NCI-H1105 (cell line): ENCODE measurements at regions not wholly inside any gene's neighbourhood (a gene's known extent, or its start where the extent isn't known, plus 50 kb on each side); places are given as distances from the start of the nearest gene placed in this dataset.

Experiments
- DNase-seq: peaks from one replicate; lab custom pipeline; 2025; lab: John Stamatoyannopoulos, UW

- no peak for DNase-seq
These were observed 1462.4 kb downstream of the UQCRFS1 start for GRCh38 chr19:27750391-27751043.

- DNase-seq = no peak
These were observed 1464.3 kb downstream of the UQCRFS1 start for GRCh38 chr19:27748551-27749152.

- DNase-seq = no peak
These were observed 1466.1 kb downstream of the UQCRFS1 start for GRCh38 chr19:27746691-27747380.

- no peak for DNase-seq
These were observed 1466.9 kb downstream of the UQCRFS1 start for GRCh38 chr19:27745978-27746542.

- no peak for DNase-seq
These were observed 1467.8 kb downstream of the UQCRFS1 start for GRCh38 chr19:27744926-27745768.

GRCh38 chr19:27742041-27742440 is 1470.9 kb downstream of the UQCRFS1 start:
- no peak for DNase-seq

GRCh38 chr19:27741236-27741635 is 1471.7 kb downstream of the UQCRFS1 start:
- no peak for DNase-seq

DNA sequence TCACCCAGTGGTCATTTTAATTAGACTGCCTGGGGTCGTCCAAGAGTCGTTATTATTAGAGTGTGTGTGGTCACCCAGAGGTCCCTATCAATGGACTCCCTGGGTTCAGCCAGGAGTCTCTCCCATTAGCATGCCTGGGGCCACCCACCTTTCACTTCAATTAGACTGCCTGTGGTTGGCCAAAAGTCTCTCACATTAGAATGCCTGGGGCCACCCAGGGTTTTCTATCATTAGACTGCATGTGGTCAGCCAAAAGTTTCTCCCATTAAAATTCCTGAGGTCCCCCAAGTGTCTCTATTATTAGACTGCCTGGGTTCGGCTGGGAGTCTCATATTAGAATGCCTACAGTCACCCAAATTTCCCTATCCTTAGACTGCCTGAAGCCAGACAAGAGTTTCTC is 1472.6 kb downstream of the UQCRFS1 start:
- DNase-seq = no peak

DNA sequence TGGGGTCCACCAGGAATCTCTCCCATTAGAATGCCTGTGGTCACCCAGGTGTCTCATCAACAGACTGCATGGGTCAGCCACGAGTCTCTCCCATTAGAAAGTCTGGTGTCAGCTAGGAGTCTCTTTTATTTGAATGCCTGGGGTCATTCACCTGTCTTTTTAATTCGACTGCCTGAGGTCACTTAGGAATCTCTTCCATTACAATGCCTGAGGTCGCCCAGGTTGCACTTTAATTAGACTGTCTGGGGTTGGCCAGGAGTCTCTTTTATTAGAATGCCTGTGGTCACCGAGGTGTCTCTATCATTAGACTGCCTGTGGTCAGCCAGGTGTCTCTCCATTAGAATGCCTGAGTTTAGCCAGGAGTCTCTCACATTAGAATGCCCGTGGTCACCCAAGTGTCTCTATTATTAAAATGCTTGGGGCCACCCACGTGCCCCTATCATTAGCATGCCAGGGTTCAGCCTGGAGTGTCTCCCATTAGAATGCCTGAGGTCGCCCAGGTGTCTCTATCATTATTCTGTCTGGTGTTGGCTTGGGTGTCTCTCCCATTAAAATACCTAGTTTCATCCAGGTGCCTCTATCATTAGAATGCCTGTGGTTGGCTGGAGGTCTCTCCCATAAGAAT is 1474.3 kb downstream of the UQCRFS1 start:
- DNase-seq = no peak

- no peak for DNase-seq
These were observed 1476.7 kb downstream of the UQCRFS1 start for GRCh38 chr19:27736225-27736624.

- DNase-seq = no peak
These were observed 1477.6 kb downstream of the UQCRFS1 start for GRCh38 chr19:27735314-27735713.

DNA sequence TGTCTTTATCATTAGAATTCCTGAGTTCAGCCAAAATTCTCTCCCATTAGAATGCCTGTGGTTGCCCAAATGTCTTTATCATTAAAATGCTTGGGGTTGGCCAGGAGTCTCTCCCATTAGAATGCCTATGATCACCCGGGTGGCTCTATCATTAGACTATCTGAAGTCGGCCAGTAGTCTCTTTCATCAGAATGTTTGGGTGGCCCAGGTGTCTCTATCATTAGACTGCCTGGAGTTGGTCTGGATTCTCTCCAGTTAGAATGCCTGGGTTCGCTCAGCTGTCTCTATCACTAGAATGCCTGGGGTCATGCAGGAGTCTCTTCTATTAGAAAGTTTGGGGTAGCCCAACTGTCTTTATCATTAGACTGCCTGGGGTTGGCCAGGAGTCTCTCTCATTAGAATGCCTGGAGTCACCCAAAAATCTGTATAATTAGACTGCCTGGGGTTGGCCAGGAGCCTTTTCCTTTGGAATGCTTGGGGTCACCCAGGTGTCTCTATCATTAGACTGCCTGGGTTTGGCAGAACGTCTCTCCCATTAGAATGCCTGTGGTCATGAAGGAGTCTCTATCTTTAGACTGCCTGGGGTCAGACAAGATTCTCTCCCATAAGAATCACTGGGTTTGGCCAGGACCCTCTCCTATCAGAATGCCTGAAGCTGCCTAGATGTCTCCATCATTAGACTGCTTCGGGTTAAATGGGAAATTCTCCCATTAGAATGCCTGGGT is 1478.3 kb downstream of the UQCRFS1 start:
- DNase-seq = no peak

DNA sequence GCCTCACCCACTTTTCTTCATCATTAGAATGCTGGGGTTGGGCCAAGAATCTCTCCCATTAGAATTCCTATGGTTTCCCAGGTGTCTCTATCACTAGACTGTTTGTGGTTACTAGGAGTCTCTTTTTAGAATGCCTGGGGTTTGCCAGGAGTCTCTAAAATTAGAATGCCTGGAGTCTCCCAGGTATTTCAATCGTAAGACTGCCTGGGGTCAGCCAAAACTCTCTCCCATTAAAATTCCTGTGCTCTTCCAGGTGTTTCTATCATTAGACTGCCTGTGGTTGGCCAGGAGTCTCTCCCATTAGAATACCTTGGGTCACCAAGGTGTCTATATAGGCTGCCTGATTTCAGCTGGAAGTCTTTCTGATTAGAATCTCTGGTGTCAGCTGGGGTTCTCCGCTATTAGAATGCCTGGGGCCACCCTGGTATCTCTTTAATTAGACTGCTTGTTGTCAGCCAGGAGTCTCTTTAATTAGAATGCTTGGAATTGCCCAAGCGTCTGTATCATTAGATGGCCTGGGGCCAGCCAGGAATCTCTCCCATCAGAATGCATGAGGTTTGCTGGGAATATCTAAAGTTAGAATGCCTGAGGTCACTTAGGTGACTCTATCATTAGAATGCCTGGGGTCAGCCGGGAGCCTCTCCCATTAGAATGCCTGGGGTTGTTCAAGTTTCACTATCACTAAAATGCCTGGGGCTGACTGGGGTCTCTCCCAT is 1479.2 kb downstream of the UQCRFS1 start:
- no peak for DNase-seq

DNA sequence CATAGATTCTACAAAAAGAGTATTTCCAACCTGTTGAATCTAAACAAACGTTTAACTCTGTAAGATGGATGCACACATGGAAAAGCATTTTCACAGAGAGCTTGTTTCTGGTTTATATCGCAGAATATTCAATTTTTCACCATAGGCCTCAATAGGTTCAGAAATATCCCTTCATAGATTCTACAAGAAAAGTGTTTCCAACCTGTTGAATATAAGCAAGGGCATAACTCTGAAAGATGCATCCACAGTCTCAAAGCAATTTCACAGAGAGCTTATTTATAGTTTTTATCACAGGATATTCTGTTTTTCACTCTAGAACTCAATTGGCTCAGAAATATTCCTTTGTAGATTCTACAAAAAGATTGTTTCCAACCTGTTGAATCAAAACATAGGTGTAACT is 1483.6 kb downstream of the UQCRFS1 start:
- DNase-seq = no peak

DNA sequence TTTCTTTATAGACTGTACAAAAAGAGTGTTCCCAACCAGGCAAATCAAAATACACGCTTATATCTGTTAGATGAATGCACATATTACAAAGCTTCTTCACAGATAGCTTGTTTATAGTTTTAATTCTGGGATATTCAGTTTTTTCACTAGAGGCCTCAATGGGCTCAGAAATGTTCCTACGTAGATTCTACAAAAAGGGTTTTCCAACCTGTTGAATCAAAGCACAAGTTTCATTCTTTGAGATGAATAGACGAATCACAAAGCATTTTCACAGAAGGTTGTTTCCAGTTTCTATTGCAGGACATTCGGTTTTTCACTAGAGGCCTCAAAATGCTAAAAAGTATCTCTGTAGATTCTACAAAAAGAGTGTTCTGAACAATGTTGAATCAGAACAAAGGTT is 1490.3 kb downstream of the UQCRFS1 start:
- DNase-seq = no peak

GRCh38 chr19:27720155-27720554 is 1492.8 kb downstream of the UQCRFS1 start:
- DNase-seq = no peak

DNA sequence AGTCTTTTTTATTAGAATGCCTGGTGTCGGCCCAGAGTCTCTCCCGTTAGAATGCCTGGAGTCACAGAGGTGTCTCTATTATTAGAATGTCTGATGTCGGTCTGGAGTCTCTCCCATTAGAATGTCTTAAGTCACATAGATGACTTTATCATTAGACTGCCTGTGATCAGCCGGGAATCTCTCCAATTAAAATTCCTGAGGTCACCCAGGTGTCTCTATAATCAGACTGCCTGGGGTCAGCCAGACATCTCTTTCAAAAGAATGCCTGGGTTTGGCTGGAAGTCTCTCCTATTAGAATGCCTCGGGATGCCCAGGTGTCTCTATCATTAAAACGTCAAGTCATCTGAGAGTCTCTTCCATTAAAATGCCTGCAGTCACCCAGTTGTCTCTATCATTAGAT is 1493.9 kb downstream of the UQCRFS1 start:
- DNase-seq = no peak

- DNase-seq = no peak
These were observed 1494.7 kb downstream of the UQCRFS1 start for GRCh38 chr19:27718234-27718633.

DNA sequence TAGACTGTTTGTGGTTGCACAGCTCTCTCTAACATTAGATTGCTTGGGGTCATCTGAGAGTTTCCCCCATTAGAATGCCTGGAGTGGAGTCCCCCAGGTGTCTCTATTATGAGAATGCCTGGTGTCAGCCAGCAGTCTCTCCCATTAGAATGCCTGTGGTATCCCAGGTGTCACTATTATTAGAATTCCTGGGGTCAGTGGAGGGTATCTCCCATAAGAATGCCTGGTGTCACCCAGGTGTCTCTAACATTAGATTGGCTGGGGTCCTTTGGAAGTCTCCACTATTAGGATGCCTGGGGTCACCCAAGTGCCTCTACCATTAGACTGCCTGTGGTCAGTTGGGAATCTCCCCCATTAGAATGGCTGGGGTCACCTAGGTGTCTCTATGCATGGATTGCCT is 1495.1 kb downstream of the UQCRFS1 start:
- DNase-seq = no peak

DNA sequence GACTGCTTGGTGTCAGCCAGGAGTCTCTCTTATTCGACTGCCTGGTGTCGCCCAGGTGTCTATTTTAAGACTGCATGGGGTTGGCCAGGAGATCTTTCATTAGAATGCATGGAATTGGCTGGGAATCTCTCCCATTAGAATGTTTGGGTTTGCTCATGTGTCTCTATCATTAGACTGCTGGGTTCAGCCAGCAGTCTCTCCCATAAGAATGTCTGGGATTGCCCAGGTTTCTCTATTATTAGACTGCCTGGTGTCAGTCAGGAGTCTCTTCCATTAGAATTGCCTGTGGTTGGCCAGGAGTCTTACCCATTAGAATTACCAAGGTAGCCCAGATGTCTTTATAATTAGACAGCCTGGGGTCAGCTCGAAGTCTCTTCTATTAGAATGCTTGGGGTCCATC is 1496.0 kb downstream of the UQCRFS1 start:
- DNase-seq = no peak
